ENCODE measurements at regions not wholly inside any gene's neighbourhood (a gene's known extent, or its start where the extent isn't known, plus 50 kb on each side); places are given as distances from the start of the nearest gene placed in this dataset.
"Not testable (repeated sequence)": the region's sequence is repeated elsewhere in the genome, so short reads cannot be mapped to it uniquely, and the experiment has no call there.

- Mint-ChIP-seq H3K27me3 (ENCODE audit: low read depth) (no peaks in the 10 kb centered on the region), H3K4me1 (peaks cover 15% of the 10 kb centered on the region), H3K27ac (no peak overlapping the region), H3K36me3 (no peaks in the 10 kb centered on the region), H3K4me3 (no peak overlapping the region), H3K9me3 (no peaks in the 10 kb centered on the region)
- no peak for DNase-seq (ENCODE audit: low spot score in 2 of 2, unreplicated experiment in 2 of 2)
- TF ChIP-seq CTCF (IDR thresholded peaks at IDR 0.05; ENCODE audit: unreplicated experiment), result no peak
Observed at GRCh38 chr4:56132835-56133234, 184.1 kb downstream of the CEP135 start.

GRCh38 chr4:56132188-56132587 lies 183.4 kb downstream of the CEP135 start:
- H3K27me3 Mint-ChIP-seq (ENCODE audit: low read depth); H3K9me3 Mint-ChIP-seq; H3K27ac Mint-ChIP-seq; DNase-seq (ENCODE audit: low spot score in 2 of 2, unreplicated experiment in 2 of 2); H3K36me3 Mint-ChIP-seq; H3K4me3 Mint-ChIP-seq: not testable (repeated sequence)
- H3K4me1 Mint-ChIP-seq, result peaks cover 18% of the 10 kb centered on the region

- peaks cover 18% of the 10 kb centered on the region for H3K4me1 Mint-ChIP-seq
- H3K9me3 Mint-ChIP-seq, result peaks cover 7% of the 10 kb centered on the region
- TF ChIP-seq CTCF (IDR thresholded peaks at IDR 0.05; ENCODE audit: unreplicated experiment), result no peak
- no peak overlapping the region for H3K27ac Mint-ChIP-seq
- no peak overlapping the region for H3K4me3 Mint-ChIP-seq
- peaks cover 4% of the 10 kb centered on the region for H3K36me3 Mint-ChIP-seq
- H3K27me3 Mint-ChIP-seq (ENCODE audit: low read depth), result no peaks in the 10 kb centered on the region
- DNase-seq (ENCODE audit: low spot score in 2 of 2, unreplicated experiment in 2 of 2), result no peak
Observed at GRCh38 chr4:56130606-56131155, 181.9 kb downstream of the CEP135 start.

GRCh38 chr4:56129431-56129861 lies 180.7 kb downstream of the CEP135 start:
- H3K9me3 Mint-ChIP-seq, result peaks cover 7% of the 10 kb centered on the region
- no peaks in the 10 kb centered on the region for H3K27me3 Mint-ChIP-seq (ENCODE audit: low read depth)
- no peak for DNase-seq (ENCODE audit: low spot score in 2 of 2, unreplicated experiment in 2 of 2)
- H3K27ac Mint-ChIP-seq, result peak overlapping the region; percentile 28
- peaks cover 4% of the 10 kb centered on the region for H3K36me3 Mint-ChIP-seq
- H3K4me3 Mint-ChIP-seq, result no peak overlapping the region
- H3K4me1 Mint-ChIP-seq, result peaks cover 15% of the 10 kb centered on the region
- peak; percentile 56 for TF ChIP-seq CTCF (IDR thresholded peaks at IDR 0.05; ENCODE audit: unreplicated experiment)

- Mint-ChIP-seq H3K27me3 (ENCODE audit: low read depth) (no peaks in the 10 kb centered on the region), H3K27ac (peak overlapping the region; percentile 32), H3K9me3 (peaks cover 7% of the 10 kb centered on the region), H3K4me1 (peaks cover 13% of the 10 kb centered on the region), H3K36me3 (peaks cover 4% of the 10 kb centered on the region), H3K4me3 (no peak overlapping the region)
- no peak for DNase-seq (ENCODE audit: low spot score in 2 of 2, unreplicated experiment in 2 of 2)
- no peak for TF ChIP-seq CTCF (IDR thresholded peaks at IDR 0.05; ENCODE audit: unreplicated experiment)
Observed at GRCh38 chr4:56128213-56128612, 179.5 kb downstream of the CEP135 start.

- peaks cover 4% of the 10 kb centered on the region for H3K36me3 Mint-ChIP-seq
- H3K27me3 Mint-ChIP-seq (ENCODE audit: low read depth), result no peaks in the 10 kb centered on the region
- H3K4me3 Mint-ChIP-seq, result no peak overlapping the region
- H3K4me1 Mint-ChIP-seq, result peaks cover 13% of the 10 kb centered on the region
- peak overlapping the region; percentile 1 for H3K27ac Mint-ChIP-seq
- H3K9me3 Mint-ChIP-seq, result peaks cover 7% of the 10 kb centered on the region
- no peak for DNase-seq (ENCODE audit: low spot score in 2 of 2, unreplicated experiment in 2 of 2)
- TF ChIP-seq CTCF (IDR thresholded peaks at IDR 0.05; ENCODE audit: unreplicated experiment), result no peak
Observed at GRCh38 chr4:56127716-56128115, 179.0 kb downstream of the CEP135 start.
